ENCODE measurements at regions not wholly inside any gene's neighbourhood (a gene's known extent, or its start where the extent isn't known, plus 50 kb on each side); places are given as distances from the start of the nearest gene placed in this dataset.

- TF ChIP-seq POLR2A (IDR thresholded peaks at IDR 0.05) (no peak), CTCF (IDR thresholded peaks at IDR 0.05 in 8 of 11, conservative IDR thresholded peaks at IDR 0.05 in 3 of 11) (no peak), POLR2AphosphoS5 (IDR thresholded peaks at IDR 0.05) (no peak)
Observed at GRCh38 chr9:86663905-86664304, 283.4 kb downstream of the GAS1 start.

Data from spleen (tissue), 7 donors.